ENCODE measurements at regions not wholly inside any gene's neighbourhood (a gene's known extent, or its start where the extent isn't known, plus 50 kb on each side); places are given as distances from the start of the nearest gene placed in this dataset.

DNA sequence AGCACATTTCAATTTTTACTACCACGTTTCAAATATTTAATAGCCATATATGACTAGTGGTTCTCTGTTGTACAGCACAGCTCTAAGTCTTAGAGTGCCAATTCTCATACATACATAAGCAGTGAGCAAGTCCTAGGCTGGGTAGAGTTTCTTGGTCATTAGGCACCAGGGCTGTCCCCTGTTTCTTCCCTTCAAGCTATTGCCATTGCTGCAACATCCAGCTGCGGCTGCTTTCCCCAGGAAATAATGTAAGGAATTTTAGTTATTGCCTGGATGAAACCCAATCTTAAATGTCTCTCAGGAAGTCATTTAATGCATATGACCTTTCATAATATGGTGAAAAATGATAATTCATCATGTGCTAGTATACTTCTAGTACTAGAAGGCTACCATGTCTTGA is 74.1 kb upstream of the PPP3CA start:
- no peak for TF ChIP-seq EZH2phosphoT487 (IDR thresholded peaks at IDR 0.05)
- TF ChIP-seq, protein P1, sequence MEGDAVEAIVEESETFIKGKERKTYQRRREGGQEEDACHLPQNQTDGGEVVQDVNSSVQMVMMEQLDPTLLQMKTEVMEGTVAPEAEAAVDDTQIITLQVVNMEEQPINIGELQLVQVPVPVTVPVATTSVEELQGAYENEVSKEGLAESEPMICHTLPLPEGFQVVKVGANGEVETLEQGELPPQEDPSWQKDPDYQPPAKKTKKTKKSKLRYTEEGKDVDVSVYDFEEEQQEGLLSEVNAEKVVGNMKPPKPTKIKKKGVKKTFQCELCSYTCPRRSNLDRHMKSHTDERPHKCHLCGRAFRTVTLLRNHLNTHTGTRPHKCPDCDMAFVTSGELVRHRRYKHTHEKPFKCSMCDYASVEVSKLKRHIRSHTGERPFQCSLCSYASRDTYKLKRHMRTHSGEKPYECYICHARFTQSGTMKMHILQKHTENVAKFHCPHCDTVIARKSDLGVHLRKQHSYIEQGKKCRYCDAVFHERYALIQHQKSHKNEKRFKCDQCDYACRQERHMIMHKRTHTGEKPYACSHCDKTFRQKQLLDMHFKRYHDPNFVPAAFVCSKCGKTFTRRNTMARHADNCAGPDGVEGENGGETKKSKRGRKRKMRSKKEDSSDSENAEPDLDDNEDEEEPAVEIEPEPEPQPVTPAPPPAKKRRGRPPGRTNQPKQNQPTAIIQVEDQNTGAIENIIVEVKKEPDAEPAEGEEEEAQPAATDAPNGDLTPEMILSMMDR (IDR thresholded peaks at IDR 0.05), result no peak
